Mammary epithelial cell (primary cell): ENCODE measurements at regions not wholly inside any gene's neighbourhood (a gene's known extent, or its start where the extent isn't known, plus 50 kb on each side); places are given as distances from the start of the nearest gene placed in this dataset.

Experiments used
- CTCF ChIP-seq, 2 donors: IDR thresholded peaks in 1 of 2; conservative IDR thresholded peaks in 1 of 2; 2 replicates each; pipeline ENCODE4 v1.5.1; 2011 to 2012; ENCODE audit warnings: inconsistent platforms in 2 of 2, low read length in 2 of 2, mild to moderate bottlenecking in 2 of 2, control low read depth in 1 of 2, low read depth in 1 of 2; ENCODE audit not compliant: insufficient read depth in 1 of 2; ENCODE audit errors: extremely low read depth in 1 of 2
- EZH2 ChIP-seq: IDR thresholded peaks from 2 replicates; pipeline ENCODE4 v1.6.1; 2012; ENCODE audit warnings: low read length, inconsistent platforms, borderline replicate concordance

- TF ChIP-seq CTCF (conservative IDR thresholded peaks at IDR 0.05 in 1 of 2, IDR thresholded peaks at IDR 0.05 in 1 of 2; ENCODE audit: extremely low read depth in 1 of 2, insufficient read depth in 1 of 2, low read depth in 1 of 2, low read length in 2 of 2) (no peak), EZH2 (no peak)
Observed at GRCh38 chr5:2165203-2165602, 282.5 kb upstream of the IRX4 start.
